ENCODE measurements at regions not wholly inside any gene's neighbourhood (a gene's known extent, or its start where the extent isn't known, plus 50 kb on each side); places are given as distances from the start of the nearest gene placed in this dataset.

- Histone ChIP-seq H2AFZ (ENCODE audit: low read length) (no peak overlapping the region), H3K14ac (ENCODE audit: insufficient read depth, low read length) (no peak overlapping the region), H3K4ac (ENCODE audit: low read depth, low read length) (no peak overlapping the region), H3K18ac (ENCODE audit: insufficient read length, low read depth, low read length) (no peak overlapping the region), H3K79me2 (ENCODE audit: insufficient read depth, low read length) (no peaks in the 10 kb centered on the region), H4K5ac (ENCODE audit: insufficient read length, low read depth, low read length) (no peak overlapping the region), H3K56ac (ENCODE audit: insufficient read length, low read depth, low read length) (no peak overlapping the region), H2BK12ac (ENCODE audit: insufficient read length, low read depth, low read length) (no peak overlapping the region), H3K27me3 (ENCODE audit: insufficient read depth, low read length) (no peaks in the 10 kb centered on the region), H3K4me2 (ENCODE audit: insufficient read depth, insufficient read length, low read length) (no peak overlapping the region), H2BK120ac (ENCODE audit: low read depth, low read length, poor library complexity, severe bottlenecking) (no peak overlapping the region), H2BK20ac (ENCODE audit: low read depth, low read length, poor library complexity, severe bottlenecking) (no peak overlapping the region), H3K23me2 (ENCODE audit: insufficient read length, low read depth, low read length, poor library complexity, severe bottlenecking) (no peaks in the 10 kb centered on the region), H3K4me1 (ENCODE audit: insufficient read depth, low read length) (no peaks in the 10 kb centered on the region), H2BK5ac (ENCODE audit: insufficient read length, low read length) (no peak overlapping the region), H3K9ac (ENCODE audit: extremely low read depth, insufficient read length, low read length) (no peak overlapping the region), H3K79me1 (ENCODE audit: insufficient read depth, low read depth, low read length, poor library complexity, severe bottlenecking) (no peaks in the 10 kb centered on the region), H3K9me3 (ENCODE audit: control insufficient read depth, low read depth, low read length) (no peaks in the 10 kb centered on the region), H3T11ph (ENCODE audit: low read length) (no peak overlapping the region), H4K8ac (replicated peaks; ENCODE audit: insufficient read length, low read depth, low read length) (no peak overlapping the region), H2AK5ac (ENCODE audit: insufficient read length, low read length) (no peak overlapping the region), H3K27ac (ENCODE audit: insufficient read length, low read depth, low read length) (no peak overlapping the region), H4K20me1 (ENCODE audit: control insufficient read depth, insufficient read depth, insufficient read length) (no peaks in the 10 kb centered on the region), H2BK15ac (ENCODE audit: low read depth, low read length) (no peak overlapping the region), H4K91ac (ENCODE audit: insufficient read length, low read depth, low read length) (no peak overlapping the region), H3K23ac (ENCODE audit: insufficient read length, low read depth, low read length) (no peak overlapping the region)
- H3K4me3 Mint-ChIP-seq, result no peak overlapping the region
- H3K27ac Mint-ChIP-seq, result no peak overlapping the region
- no CpG with 5 or more reads among the region's 1 CpG for whole genome bisulfite sequencing (ENCODE audit: extremely low coverage, insufficient read length, low lambda C conversion rate)
- no peak for DNase-seq
- no peaks in the 10 kb centered on the region for H3K27me3 Mint-ChIP-seq (ENCODE audit: low read depth)
- peaks cover 1 to 10% (median 5%) of the 10 kb centered on the region in 3 experiments; a peak in 5 of 7 replicates for H3K36me3 Mint-ChIP-seq (ENCODE audit: insufficient read depth in 1 of 3, low read depth in 3 of 3)
- peaks cover 4 to 12% of the 10 kb centered on the region in 2 experiments; a peak in 4 of 5 replicates for H3K9me3 Mint-ChIP-seq
- peaks cover 13 to 19% of the 10 kb centered on the region in 2 experiments for H3K4me1 Mint-ChIP-seq
- no peak for TF ChIP-seq CTCF (conservative IDR thresholded peaks at IDR 0.05)
Observed at GRCh38 chr3:175902226-175902625, 1043.1 kb downstream of the NAALADL2 start.

Measured in H9 (cell line).